ENCODE measurements at regions not wholly inside any gene's neighbourhood (a gene's known extent, or its start where the extent isn't known, plus 50 kb on each side); places are given as distances from the start of the nearest gene placed in this dataset.

- peaks cover 1% of the 10 kb centered on the region for H3K36me3 Mint-ChIP-seq (ENCODE audit: insufficient read depth)
Observed at GRCh38 chr13:108527844-108528243, 101.6 kb upstream of the MYO16 start.

GRCh38 chr13:108528303-108528702, 101.1 kb upstream of the MYO16 start:
- TF ChIP-seq CTCF (IDR thresholded peaks at IDR 0.05; ENCODE audit: unreplicated experiment): no peak
- no peaks in the 10 kb centered on the region for H3K9me3 Mint-ChIP-seq (ENCODE audit: low read depth)
- H3K4me3 Mint-ChIP-seq (ENCODE audit: low read depth): no peak overlapping the region

More at GRCh38 chr13:108527844-108528243, 101.6 kb upstream of the MYO16 start:
- TF ChIP-seq CTCF (IDR thresholded peaks at IDR 0.05; ENCODE audit: unreplicated experiment): no peak
- no peak overlapping the region for H3K4me3 Mint-ChIP-seq (ENCODE audit: low read depth)
- H3K27me3 Mint-ChIP-seq: peaks cover 3% of the 10 kb centered on the region
- H3K9me3 Mint-ChIP-seq (ENCODE audit: low read depth): no peaks in the 10 kb centered on the region
- no peak for DNase-seq (ENCODE audit: low spot score, unreplicated experiment)
- peaks cover 5% of the 10 kb centered on the region for H3K4me1 Mint-ChIP-seq (ENCODE audit: low read depth)
- no peak overlapping the region for H3K27ac Mint-ChIP-seq

GRCh38 chr13:108533842-108534241, 95.6 kb upstream of the MYO16 start:
- Mint-ChIP-seq H3K27me3 (peaks cover 7% of the 10 kb centered on the region), H3K4me1 (ENCODE audit: low read depth) (peaks cover under 1% of the 10 kb centered on the region), H3K27ac (no peak overlapping the region), H3K9me3 (ENCODE audit: low read depth) (peaks cover 6% of the 10 kb centered on the region), H3K36me3 (ENCODE audit: insufficient read depth) (no peaks in the 10 kb centered on the region), H3K4me3 (ENCODE audit: low read depth) (no peak overlapping the region)
- TF ChIP-seq CTCF (IDR thresholded peaks at IDR 0.05; ENCODE audit: unreplicated experiment): no peak
- no peak for DNase-seq (ENCODE audit: low spot score, unreplicated experiment)

More at GRCh38 chr13:108528303-108528702, 101.1 kb upstream of the MYO16 start:
- Mint-ChIP-seq H3K4me1 (ENCODE audit: low read depth) (peaks cover 5% of the 10 kb centered on the region), H3K27me3 (peaks cover 3% of the 10 kb centered on the region), H3K36me3 (ENCODE audit: insufficient read depth) (peaks cover 1% of the 10 kb centered on the region), H3K27ac (no peak overlapping the region)
- DNase-seq (ENCODE audit: low spot score, unreplicated experiment): no peak

GRCh38 chr13:108534728-108535127, 94.7 kb upstream of the MYO16 start:
- Mint-ChIP-seq H3K27ac (no peak overlapping the region), H3K36me3 (ENCODE audit: insufficient read depth) (no peaks in the 10 kb centered on the region), H3K4me1 (ENCODE audit: low read depth) (no peaks in the 10 kb centered on the region), H3K9me3 (ENCODE audit: low read depth) (peaks cover 6% of the 10 kb centered on the region), H3K27me3 (peaks cover 5% of the 10 kb centered on the region), H3K4me3 (ENCODE audit: low read depth) (no peak overlapping the region)
- TF ChIP-seq CTCF (IDR thresholded peaks at IDR 0.05; ENCODE audit: unreplicated experiment): no peak
- no peak for DNase-seq (ENCODE audit: low spot score, unreplicated experiment)

- Mint-ChIP-seq H3K27me3 (no peaks in the 10 kb centered on the region), H3K36me3 (ENCODE audit: insufficient read depth) (no peaks in the 10 kb centered on the region), H3K9me3 (ENCODE audit: low read depth) (peaks cover 8% of the 10 kb centered on the region), H3K4me3 (ENCODE audit: low read depth) (no peak overlapping the region), H3K4me1 (ENCODE audit: low read depth) (no peaks in the 10 kb centered on the region), H3K27ac (no peak overlapping the region)
- no peak for DNase-seq (ENCODE audit: low spot score, unreplicated experiment)
- TF ChIP-seq CTCF (IDR thresholded peaks at IDR 0.05; ENCODE audit: unreplicated experiment): no peak
Observed at GRCh38 chr13:108549934-108550333, 79.5 kb upstream of the MYO16 start.

Data from progenitor cell of endocrine pancreas (in vitro differentiated cells).